ENCODE measurements at regions not wholly inside any gene's neighbourhood (a gene's known extent, or its start where the extent isn't known, plus 50 kb on each side); places are given as distances from the start of the nearest gene placed in this dataset.

GRCh38 chr2:52936029-52936428 is 831.6 kb upstream of the CHAC2 start:
- DNase-seq (ENCODE audit: low spot score) = no peak

- DNase-seq (ENCODE audit: low spot score) = no peak
Measured at GRCh38 chr2:52934920-52935640, 832.5 kb upstream of the CHAC2 start.

GRCh38 chr2:52934323-52934898 is 833.2 kb upstream of the CHAC2 start:
- no peak for DNase-seq (ENCODE audit: low spot score)

DNA sequence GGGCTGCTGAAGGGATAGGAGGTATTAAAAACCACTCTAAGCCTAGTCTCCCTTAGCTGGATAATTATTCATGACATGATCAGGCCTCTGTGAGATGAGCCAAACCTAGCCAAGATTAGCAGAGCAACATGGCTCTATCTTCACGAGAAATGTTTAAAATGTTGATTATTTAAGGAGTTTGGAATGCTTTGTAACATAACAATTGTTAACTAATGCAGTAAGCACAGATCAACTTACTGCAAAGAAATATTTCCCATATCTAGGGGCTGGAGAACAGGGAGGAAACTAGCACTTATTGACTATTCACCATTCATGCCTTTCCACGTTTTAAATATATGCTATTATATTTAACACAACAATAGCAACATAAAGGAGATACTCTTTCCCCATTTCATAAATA is 833.7 kb upstream of the CHAC2 start:
- no peak for DNase-seq (ENCODE audit: low spot score)

GRCh38 chr2:52931660-52932059 is 835.9 kb upstream of the CHAC2 start:
- no peak for DNase-seq (ENCODE audit: low spot score)

DNA sequence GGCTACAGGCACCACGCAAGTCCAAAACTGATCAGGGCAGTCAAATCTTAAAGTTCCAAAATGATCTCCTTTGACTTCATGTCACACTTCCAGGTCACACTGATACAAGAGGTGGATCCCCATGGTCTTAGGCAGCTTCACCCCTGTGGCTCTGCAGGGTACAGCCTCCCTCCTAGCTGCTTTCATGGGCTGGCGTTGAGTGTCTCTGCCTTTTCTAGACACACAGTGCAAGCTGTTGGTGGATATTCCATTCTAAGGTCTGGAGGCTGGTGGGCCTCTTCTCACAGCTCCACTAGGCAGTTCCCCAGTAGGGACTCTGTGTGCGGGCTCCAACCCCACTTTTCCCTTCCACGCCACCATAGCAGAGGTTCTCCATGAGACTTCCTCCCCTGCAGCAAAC is 838.2 kb upstream of the CHAC2 start:
- DNase-seq (ENCODE audit: low spot score) = no peak

DNA sequence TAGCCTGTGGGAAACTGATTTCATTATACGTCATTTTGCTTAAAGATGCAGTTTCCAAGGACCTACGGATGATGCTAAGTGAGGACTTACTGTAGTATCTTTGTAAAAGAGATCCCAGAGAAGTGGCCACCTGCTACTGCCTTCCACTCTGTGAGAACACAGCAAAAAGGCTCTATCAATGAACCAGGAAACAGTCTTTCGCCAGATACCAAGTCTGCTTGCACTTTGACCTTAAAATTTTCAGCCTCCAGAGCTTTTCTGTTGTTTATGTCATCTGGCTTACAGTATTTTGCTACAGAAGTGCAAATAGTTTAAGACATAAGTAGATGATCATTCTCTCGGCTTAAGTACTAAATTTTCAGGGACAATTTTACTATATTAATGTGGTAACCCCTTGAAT is 847.9 kb upstream of the CHAC2 start:
- DNase-seq (ENCODE audit: low spot score) = no peak

DNA sequence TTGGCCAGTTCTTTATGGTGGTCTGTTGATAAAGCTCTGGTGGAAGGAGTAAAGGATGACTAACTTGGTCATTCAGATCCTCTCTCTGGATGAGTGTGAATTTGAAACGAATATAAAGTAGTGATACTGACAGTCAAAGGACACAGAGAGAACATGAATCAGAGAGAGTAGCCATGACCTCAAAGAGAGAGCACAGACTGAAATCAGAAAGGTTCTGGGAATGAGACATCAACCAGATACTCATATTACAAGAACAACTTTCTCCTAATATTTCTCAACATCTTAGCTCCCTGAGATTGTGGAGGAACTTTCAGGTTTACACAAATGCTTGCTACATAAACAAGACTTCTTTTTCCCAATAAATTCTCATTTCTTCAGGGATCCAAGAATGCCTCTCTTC is 849.1 kb upstream of the CHAC2 start:
- no peak for DNase-seq (ENCODE audit: low spot score)

GRCh38 chr2:52916981-52917380 is 850.6 kb upstream of the CHAC2 start:
- no peak for DNase-seq (ENCODE audit: low spot score)

DNA sequence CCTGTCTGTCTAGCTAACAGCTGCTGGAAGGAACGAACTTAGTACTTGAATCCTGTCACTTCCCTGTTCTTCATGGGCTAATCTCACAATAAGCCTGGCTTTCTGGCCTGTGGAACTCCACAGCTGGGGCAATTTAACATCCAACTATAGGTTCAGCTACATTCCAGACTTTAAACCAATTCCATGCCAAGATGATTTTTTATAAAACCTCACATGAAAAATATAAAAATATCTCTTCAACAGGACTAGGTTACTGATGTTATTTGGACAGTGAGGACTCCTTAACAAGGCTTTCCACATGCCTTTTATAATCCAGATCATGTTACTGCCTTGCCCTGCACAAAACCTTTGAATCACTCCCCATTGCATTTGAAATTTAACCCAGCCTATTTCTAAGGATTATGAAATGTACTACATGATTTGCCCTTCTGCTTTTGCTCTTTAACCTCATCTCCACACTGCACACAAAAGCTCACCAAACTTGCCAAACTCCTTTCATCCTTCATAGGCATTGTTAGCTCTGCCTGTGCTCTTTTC is 863.2 kb upstream of the CHAC2 start:
- no peak for DNase-seq (ENCODE audit: low spot score)

- no peak for DNase-seq (ENCODE audit: low spot score)
Measured at GRCh38 chr2:52897511-52898044, 870.0 kb upstream of the CHAC2 start.

GRCh38 chr2:52895726-52896340 is 871.8 kb upstream of the CHAC2 start:
- no peak for DNase-seq (ENCODE audit: low spot score)

DNA sequence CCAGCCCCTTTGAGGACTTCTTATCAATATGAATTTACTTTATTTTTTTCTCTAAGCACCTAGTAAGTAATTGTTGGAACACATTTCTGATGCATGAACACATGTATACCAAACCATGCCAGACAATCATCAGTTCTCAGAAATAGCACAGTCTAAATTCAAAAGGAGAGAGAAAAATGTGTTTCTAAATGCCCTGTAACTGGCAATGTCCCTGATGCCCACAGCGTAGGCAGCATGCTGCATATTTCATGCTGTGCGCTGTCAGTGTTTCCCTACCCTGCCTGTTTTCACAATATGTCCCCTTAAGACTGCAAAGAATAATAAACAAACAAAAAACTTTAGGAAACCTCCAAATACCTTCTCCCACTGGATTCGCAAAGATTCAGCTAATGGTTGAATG is 881.0 kb upstream of the CHAC2 start:
- DNase-seq (ENCODE audit: low spot score) = no peak

GRCh38 chr2:52884761-52885352 is 882.7 kb upstream of the CHAC2 start:
- no peak for DNase-seq (ENCODE audit: low spot score)

- DNase-seq (ENCODE audit: low spot score) = no peak
Measured at GRCh38 chr2:52882974-52883373, 884.6 kb upstream of the CHAC2 start.

GRCh38 chr2:52881606-52882005 is 886.0 kb upstream of the CHAC2 start:
- DNase-seq (ENCODE audit: low spot score) = no peak

DNA sequence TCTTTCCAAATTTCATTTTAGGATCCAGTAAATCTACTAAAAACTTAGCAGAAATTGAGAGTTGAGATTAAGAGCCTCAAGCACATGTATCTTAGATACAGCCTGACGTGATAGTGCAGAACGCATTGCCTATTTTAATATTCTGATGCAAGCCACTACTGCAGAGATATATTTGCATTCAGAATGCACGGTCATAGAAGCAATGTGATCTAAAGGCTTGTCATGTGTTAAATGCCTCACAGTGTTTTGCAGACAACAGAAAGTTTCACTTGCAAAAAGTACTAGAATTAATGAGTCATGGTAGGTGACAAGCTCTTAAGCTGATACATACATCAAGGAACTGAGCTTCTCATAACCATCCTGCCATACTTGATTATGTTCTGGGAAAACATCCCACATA is 886.7 kb upstream of the CHAC2 start:
- DNase-seq (ENCODE audit: low spot score) = no peak

DNA sequence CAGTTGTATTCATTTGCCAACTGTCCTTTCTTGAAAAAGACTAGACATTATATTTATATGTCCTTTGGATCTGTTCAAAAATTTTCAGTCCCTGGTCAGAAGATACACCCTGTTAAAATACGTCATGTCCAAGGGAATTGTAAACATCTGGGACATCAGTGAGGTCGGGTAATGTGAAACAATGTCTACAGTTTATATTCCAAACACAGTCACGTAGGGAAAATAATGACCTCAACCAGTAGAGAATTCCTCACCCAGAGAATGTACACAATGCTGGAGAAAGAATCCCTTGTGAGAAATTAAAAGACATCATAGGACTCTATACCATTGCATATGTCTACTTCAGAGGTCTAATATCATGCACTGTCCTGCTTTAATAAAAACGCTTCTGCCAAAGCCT is 888.0 kb upstream of the CHAC2 start:
- no peak for DNase-seq (ENCODE audit: low spot score)

DNA sequence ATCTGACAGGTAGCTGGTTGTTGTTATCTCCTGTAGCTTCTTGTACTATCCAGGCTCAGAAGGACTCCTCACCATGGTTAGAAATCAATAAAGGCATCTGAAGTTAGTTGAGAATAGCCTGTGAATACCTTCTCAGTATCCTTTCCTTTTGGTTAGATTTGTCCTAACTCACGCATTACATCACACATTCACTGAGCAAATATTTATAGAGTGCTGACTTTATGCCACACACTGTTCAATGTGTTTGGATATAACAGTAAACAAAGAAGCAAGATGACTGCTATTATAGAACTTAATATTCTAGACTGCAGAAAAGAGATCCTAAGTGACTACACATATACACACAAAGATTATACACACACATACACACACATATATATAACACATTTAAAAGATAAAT is 889.9 kb upstream of the CHAC2 start:
- no peak for DNase-seq (ENCODE audit: low spot score)

- no peak for DNase-seq (ENCODE audit: low spot score)
Measured at GRCh38 chr2:52874466-52875106, 893.0 kb upstream of the CHAC2 start.

DNA sequence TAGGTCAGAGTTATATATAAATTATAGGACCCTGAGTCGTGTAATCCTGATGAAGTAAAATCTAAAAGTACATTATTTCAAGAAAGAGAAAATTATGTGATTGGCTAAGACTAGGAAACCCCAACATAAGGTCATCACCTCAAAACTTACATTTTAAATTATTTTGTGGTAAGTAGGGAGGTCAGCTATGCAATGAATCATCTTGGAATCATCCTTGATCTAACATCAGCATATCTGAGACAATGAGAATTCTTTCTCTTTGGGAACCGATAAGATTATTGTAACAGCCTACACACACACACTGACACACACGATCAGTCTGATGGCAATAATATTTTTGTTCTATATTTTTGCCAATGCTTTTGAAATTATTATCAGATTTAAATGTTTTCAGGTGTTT is 904.8 kb upstream of the CHAC2 start:
- DNase-seq (ENCODE audit: low spot score) = no peak

GRCh38 chr2:52861596-52861995 is 906.0 kb upstream of the CHAC2 start:
- DNase-seq (ENCODE audit: low spot score) = no peak

Data from pons (tissue), 1 donor.